RWPE1 (cell line): ENCODE measurements at regions not wholly inside any gene's neighbourhood (a gene's known extent, or its start where the extent isn't known, plus 50 kb on each side); places are given as distances from the start of the nearest gene placed in this dataset.
"Not testable (repeated sequence)": the region's sequence is repeated elsewhere in the genome, so short reads cannot be mapped to it uniquely, and the experiment has no call there.

Experiments
- CTCF ChIA-PET: fragments of 350-600 bp; sonication (Branson Sonifier 250); formaldehyde crosslinking; extraction: SDS; loops from one replicate; lab custom pipeline; 2021; lab: Yijun Ruan, JAX
- POLR2A ChIA-PET: fragments of 400-600 bp; formaldehyde crosslinking; extraction: SDS; loops from one replicate; lab custom pipeline; 2020; ENCODE audit warnings: antibody characterized with exemption; ENCODE audit not compliant: low non-redundant PET; lab: Yijun Ruan, JAX
- DNase-seq: peaks from one replicate; pipeline ENCODE4 v3.0.0; 2012; ENCODE audit warnings: low spot score
- H3K27ac ChIP-seq: fragments of 450-650 bp; 2 replicates; pipeline ENCODE4 v1.5.1; 2017
- TF ChIP-seq, protein P1 (sequence below): fragments of 450-650 bp; conservative IDR thresholded peaks from 2 replicates; pipeline ENCODE4 v1.5.1; 2017; ENCODE audit warnings: low read depth, mild to moderate bottlenecking

DNA sequence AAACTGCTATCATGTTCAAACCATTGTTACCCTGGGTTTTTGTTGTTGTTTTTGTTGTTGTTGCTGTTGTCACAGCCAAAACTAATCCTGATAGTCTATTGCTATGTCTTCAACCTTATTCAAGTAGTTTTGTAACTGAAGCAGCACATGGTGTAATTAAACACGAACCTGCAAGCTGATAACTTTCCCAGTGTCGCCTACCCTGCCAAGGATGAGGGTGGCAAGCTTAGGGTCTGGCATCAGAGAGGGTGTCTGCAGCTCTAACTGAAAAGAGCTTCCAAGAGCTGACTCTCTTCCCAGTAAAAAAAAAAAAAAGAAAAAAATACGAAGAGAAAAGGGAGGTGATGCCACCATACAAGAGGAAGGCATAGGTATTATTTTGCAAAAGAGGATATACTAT is 86.3 kb upstream of the BCL2L14 start:
- H3K27ac ChIP-seq, result no peak overlapping the region
- TF ChIP-seq, protein P1, sequence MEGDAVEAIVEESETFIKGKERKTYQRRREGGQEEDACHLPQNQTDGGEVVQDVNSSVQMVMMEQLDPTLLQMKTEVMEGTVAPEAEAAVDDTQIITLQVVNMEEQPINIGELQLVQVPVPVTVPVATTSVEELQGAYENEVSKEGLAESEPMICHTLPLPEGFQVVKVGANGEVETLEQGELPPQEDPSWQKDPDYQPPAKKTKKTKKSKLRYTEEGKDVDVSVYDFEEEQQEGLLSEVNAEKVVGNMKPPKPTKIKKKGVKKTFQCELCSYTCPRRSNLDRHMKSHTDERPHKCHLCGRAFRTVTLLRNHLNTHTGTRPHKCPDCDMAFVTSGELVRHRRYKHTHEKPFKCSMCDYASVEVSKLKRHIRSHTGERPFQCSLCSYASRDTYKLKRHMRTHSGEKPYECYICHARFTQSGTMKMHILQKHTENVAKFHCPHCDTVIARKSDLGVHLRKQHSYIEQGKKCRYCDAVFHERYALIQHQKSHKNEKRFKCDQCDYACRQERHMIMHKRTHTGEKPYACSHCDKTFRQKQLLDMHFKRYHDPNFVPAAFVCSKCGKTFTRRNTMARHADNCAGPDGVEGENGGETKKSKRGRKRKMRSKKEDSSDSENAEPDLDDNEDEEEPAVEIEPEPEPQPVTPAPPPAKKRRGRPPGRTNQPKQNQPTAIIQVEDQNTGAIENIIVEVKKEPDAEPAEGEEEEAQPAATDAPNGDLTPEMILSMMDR, result no peak
- POLR2A ChIA-PET, result interaction anchor here (0.6 kb wide), 1 partner anchor 375 kb away, joined by 3 read pairs; no protein-coding TSS in a partner anchor
- DNase-seq, result no peak
- CTCF ChIA-PET, result no interaction called here

DNA sequence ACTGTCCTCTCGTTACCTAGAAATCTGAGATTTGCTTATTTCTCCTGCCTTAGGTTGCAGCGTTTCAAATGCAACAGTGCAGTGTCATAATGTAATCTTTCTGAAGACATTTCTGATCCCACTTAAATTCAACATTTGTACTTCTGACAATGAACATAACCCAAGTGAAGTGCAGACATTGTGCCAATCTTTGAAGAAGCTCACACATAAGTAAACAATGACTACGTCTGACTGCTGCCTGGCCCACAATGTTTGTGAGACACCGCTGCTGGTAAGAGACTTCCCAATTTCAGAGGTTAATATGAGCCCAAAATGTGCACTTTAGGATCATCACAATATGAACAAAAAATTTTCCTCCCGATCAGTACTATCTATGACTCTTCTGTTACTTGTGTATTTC is 84.6 kb upstream of the BCL2L14 start:
- TF ChIP-seq, protein P1, result no peak
- H3K27ac ChIP-seq, result no peak overlapping the region
- DNase-seq, result no peak
- POLR2A ChIA-PET, result no interaction called here
- CTCF ChIA-PET, result no interaction called here

DNA sequence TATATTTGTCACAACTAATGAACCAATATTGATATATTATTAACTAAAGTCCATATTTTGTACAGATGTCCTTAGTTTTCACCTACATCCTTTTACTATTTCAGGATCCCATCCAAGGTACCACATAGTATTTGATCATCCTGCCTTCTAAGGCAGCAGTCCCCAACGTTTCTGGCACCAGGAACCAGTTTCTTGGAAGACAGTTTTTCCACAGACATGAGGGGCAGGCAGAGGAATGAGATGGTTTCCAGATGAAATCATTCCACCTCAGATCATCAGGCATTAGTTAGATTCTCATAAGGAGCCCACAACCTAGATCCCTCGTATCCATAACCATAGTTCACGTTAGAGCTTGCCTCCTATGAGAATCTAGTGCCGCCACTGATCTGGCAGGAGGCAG is 82.8 kb upstream of the BCL2L14 start:
- POLR2A ChIA-PET, result no interaction called here
- TF ChIP-seq, protein P1, result no peak
- CTCF ChIA-PET, result no interaction called here

DNA sequence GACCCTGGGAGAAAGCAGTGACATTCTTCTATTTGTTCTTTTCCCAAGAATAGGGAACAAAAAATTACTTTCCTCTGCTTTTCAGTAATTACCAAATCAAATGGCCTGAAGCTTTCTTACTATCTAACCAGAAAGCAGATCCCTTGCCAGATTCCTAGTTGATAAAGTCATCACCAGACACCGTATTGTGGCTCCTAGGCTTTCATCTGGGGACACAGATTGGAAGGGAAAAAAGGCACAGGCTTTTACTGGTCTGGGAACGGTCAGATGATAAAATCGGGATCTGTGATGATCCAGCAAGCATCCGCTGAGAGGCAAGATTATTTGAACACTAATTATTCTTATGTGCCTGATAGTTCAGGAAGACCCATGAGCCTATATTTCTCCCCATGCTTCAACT is 79.1 kb upstream of the BCL2L14 start:
- TF ChIP-seq, protein P1, result no peak
- no peak for DNase-seq
- H3K27ac ChIP-seq, result no peak overlapping the region
- ChIA-PET POLR2A (interaction anchor here (0.6 kb wide), 1 partner anchor 402 kb away, joined by 3 read pairs; no protein-coding TSS in a partner anchor), CTCF (no interaction called here)

More for the DNA sequence above, 82.8 kb upstream of the BCL2L14 start:
- DNase-seq, result no peak
- no peak overlapping the region for H3K27ac ChIP-seq

DNA sequence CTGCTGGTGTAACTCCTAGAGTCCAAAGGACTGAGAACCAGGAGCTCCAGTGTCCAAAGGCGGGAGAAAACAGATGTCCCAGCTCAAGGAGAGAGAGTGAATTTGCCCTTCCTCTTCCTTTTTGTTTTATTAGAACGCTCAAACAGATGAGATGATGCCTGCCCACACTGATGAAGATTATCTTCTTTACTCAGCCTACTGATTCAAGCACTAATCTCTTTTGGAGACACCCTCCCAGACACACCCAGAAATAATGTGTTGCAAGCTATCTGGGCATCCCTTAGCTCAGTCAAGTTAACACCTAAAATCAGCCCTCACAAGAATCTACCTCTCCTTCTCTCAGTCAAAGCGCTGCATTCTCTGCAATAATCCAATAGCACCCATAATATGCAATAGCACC is 78.2 kb upstream of the BCL2L14 start:
- ChIA-PET POLR2A (interaction anchor here (0.6 kb wide), 1 partner anchor 402 kb away, joined by 3 read pairs; no protein-coding TSS in a partner anchor), CTCF (no interaction called here)
- DNase-seq, result no peak
- H3K27ac ChIP-seq, result no peak overlapping the region
- TF ChIP-seq, protein P1, result no peak

DNA sequence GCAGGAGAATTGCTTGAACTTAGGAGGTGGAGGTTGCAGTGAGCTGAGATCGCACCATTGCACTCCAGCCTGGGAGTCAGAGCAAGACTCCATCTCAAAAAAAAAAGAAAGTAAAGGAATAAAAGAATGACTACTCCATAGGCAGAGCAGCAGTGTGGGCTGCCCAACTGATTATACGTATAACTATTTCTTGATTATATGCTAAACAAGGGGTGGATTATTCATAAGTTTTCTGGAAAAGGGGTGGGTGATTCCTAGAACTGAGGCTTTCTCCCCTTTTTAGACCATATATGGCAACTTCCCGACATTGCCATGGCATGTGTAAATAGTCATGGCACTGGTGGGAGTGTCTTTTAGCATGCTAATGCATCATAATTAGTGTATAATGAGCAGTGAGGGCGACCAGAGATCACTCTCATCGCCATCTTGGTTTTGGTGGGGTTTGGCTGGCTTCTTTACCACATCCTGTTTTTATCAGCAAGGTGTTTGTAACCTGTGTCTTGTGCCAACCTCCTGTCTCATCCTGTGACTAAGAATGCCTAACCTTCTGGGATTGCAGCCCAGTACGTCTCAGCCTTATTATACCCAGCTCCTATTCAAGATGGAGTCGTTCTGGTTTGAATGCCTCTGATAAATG is 72.3 kb upstream of the BCL2L14 start:
- DNase-seq, POLR2A ChIA-PET, H3K27ac ChIP-seq, CTCF ChIA-PET: not testable (repeated sequence)

DNA sequence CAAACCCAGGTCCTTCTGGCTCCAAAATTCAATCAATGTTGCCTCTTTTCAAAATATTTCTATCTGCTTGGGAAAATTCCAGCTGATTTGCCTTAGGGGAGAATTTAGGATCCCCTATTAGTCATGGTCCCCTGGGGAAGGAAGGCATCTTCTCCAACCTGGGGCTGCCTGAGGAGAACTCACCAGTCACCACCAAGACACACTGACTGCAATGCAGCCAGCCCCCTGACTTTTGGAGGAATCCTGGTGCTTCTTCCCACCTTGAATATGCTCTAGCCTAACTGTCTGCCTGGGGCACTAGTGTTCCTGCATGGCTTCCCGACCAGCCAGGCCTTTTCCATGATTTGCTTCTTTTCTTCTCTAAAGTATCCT is 71.8 kb upstream of the BCL2L14 start:
- ChIA-PET POLR2A (no interaction called here), CTCF (no interaction called here)
- DNase-seq, result no peak
- no peak overlapping the region for H3K27ac ChIP-seq
- TF ChIP-seq, protein P1, result no peak
